ENCODE measurements at regions not wholly inside any gene's neighbourhood (a gene's known extent, or its start where the extent isn't known, plus 50 kb on each side); places are given as distances from the start of the nearest gene placed in this dataset.

DNA sequence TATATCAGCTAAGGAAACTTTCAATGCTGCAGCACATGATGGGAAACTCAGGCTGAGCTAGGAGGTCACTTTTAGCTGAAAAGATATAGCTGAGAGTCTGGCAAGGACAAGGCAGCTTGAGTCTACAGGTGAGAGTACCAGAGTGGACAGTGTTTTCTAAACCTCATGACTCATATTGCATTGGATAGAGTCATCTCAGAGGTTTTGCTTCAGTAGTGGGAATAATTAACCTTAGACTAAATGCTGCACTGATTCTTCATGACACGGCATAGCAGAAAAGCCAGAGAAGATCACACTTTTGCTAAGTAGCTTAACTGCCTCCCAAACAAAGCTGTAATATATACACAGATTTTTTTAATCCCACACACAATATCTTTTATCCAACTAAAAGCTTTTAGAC lies 865.0 kb upstream of the CDH2 start:
- TF ChIP-seq, protein P1, sequence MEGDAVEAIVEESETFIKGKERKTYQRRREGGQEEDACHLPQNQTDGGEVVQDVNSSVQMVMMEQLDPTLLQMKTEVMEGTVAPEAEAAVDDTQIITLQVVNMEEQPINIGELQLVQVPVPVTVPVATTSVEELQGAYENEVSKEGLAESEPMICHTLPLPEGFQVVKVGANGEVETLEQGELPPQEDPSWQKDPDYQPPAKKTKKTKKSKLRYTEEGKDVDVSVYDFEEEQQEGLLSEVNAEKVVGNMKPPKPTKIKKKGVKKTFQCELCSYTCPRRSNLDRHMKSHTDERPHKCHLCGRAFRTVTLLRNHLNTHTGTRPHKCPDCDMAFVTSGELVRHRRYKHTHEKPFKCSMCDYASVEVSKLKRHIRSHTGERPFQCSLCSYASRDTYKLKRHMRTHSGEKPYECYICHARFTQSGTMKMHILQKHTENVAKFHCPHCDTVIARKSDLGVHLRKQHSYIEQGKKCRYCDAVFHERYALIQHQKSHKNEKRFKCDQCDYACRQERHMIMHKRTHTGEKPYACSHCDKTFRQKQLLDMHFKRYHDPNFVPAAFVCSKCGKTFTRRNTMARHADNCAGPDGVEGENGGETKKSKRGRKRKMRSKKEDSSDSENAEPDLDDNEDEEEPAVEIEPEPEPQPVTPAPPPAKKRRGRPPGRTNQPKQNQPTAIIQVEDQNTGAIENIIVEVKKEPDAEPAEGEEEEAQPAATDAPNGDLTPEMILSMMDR (IDR thresholded peaks at IDR 0.05), result no peak
- no peak for TF ChIP-seq POLR2A (IDR thresholded peaks at IDR 0.05)
- no peak for DNase-seq
- Histone ChIP-seq H3K4me3 (replicated peaks in 1 of 3) (no peak overlapping the region), H3K4me1 (no peaks in the 10 kb centered on the region), H3K27ac (no peak overlapping the region), H3K27me3 (no peaks in the 10 kb centered on the region), H3K36me3 (no peaks in the 10 kb centered on the region), H3K9me3 (no peaks in the 10 kb centered on the region)
- WGBS, 2 donors, result 87 to 96% methylated on average over 1 of the region's 1 CpG
- intact Hi-C loops (cut with DNase I), result no loop called here

DNA sequence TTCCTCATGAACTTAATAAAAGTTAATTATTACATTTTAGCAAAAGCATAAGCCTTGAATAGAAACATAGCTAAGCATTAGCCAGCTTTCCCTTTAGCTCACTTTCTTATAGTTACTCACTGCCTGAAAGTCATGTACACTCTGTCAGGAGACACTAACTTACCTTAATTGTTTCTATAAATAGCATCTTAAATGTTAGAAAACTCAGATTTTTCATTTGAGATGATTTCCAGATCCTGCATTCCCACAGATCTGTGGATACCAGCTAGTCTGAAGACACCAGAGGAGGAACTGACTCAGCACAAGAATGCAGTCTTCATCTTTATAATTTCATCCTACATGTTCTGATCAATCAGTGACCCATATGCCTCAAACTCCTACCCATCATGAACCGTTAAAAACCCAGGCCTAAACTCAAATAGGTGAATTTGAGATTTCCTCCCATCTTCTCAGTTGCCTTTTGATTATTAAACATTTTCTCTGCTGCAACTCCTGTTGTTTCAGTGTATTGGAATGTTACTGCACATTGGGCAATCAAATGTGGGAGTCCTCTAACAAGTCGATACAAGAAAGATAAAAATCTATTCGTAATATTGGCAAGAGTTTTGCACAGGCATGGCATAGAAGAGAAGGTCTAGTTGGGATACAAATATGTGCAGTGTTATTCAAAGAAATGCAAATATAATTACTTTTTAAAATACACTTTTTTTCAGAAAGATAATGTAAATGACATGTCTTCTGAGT lies 857.4 kb upstream of the CDH2 start:
- intact Hi-C loops (cut with DNase I), result no loop called here
- H3K27ac ChIP-seq, result no peak overlapping the region

DNA sequence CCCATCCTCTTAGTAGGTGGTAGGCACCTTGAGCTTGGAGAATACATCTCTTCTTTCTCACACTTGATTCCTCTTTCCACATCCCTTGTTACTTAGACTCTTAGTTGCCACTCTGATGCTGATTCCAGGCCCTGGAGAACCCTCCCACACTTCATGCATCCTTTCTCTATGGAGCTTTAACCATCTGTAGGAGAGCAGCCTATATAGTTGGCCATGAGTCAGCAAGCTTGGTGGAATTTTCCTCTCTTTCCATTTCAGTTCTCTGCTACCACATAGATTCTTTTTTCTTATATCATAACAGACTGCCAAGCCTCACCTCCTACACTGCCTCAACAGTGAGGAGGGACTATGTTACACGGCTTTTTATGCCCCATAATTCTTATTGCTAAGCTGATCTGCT lies 851.6 kb upstream of the CDH2 start:
- intact Hi-C loops (cut with DNase I), result no loop called here
- WGBS, 2 donors, result 86 to 87% methylated on average over 1 of the region's 1 CpG

More for the DNA sequence above, 857.4 kb upstream of the CDH2 start:
- Histone ChIP-seq H3K4me3 (replicated peaks in 1 of 3) (no peak overlapping the region), H3K4me1 (no peaks in the 10 kb centered on the region), H3K36me3 (no peaks in the 10 kb centered on the region), H3K27me3 (no peaks in the 10 kb centered on the region), H3K9me3 (no peaks in the 10 kb centered on the region)
- DNase-seq, result no peak
- TF ChIP-seq, protein P1 (IDR thresholded peaks at IDR 0.05), result no peak
- TF ChIP-seq POLR2A (IDR thresholded peaks at IDR 0.05), result no peak
- WGBS, 2 donors, result 88% methylated on average over 3 of the region's 3 CpGs

DNA sequence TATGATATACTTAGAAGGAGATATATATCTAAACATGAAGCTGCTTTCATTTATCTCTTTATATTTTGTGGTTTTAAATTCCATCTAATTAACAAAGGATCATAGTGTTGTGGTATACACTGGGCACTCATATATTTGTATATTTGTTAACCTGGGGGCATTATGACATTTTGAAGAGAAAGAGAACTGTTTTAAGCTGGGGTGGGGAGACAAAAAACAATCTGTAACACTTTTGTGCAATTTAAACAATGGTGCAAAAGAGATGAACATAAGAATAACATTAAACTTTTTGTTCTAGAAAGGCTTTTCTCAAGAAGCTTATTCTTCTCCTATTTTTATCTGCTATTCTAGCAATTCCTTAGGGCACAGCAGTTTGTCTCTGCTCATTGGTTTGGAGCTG lies 842.0 kb upstream of the CDH2 start:
- H3K4me3 ChIP-seq (replicated peaks in 1 of 3), result no peak overlapping the region
- H3K4me1 ChIP-seq, result no peaks in the 10 kb centered on the region
- H3K9me3 ChIP-seq, result no peaks in the 10 kb centered on the region
- TF ChIP-seq, protein P1 (IDR thresholded peaks at IDR 0.05), result no peak
- TF ChIP-seq POLR2A (IDR thresholded peaks at IDR 0.05), result no peak
- H3K27ac ChIP-seq, result no peak overlapping the region
- intact Hi-C loops (cut with DNase I), result no loop called here
- no peak for DNase-seq
- no peaks in the 10 kb centered on the region for H3K27me3 ChIP-seq
- H3K36me3 ChIP-seq, result no peaks in the 10 kb centered on the region

More for the DNA sequence above, 851.6 kb upstream of the CDH2 start:
- no peaks in the 10 kb centered on the region for H3K4me1 ChIP-seq
- H3K36me3 ChIP-seq, result no peaks in the 10 kb centered on the region
- TF ChIP-seq, protein P1 (IDR thresholded peaks at IDR 0.05), result no peak
- TF ChIP-seq POLR2A (IDR thresholded peaks at IDR 0.05), result no peak
- no peak overlapping the region for H3K27ac ChIP-seq
- H3K4me3 ChIP-seq (replicated peaks in 1 of 3), result no peak overlapping the region
- no peak for DNase-seq
- H3K27me3 ChIP-seq, result no peaks in the 10 kb centered on the region
- H3K9me3 ChIP-seq, result no peaks in the 10 kb centered on the region

DNA sequence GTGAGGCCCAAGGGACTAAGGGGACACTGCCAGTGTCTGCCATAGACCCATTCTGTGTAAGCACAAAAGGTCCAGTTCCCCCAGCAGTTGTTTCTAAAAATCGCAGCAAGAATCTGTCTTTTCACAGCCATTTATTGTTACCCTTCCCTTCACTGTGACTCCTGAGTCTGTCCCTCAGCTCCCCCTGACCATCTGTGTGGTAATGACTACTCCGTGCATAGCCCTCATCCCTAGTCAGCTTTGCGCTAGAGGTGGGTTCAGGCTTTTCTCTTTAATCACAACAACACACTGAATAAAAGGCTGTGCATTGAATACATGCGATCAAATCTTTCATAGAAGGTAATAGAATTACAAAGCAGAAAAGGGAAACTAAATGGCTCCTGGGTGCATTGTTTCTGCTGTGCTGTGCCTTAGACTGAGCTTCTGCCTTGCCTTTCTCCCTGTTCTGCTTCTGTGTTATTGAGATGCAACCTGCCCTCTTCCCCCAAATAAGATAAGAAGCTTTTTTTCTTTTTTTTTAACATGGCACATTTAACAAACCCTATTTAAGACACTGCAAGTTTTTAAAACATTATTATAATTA lies 836.0 kb upstream of the CDH2 start:
- WGBS, 2 donors, result 94 to 96% methylated on average over 4 of the region's 4 CpGs
- intact Hi-C loops (cut with DNase I), result no loop called here
- Histone ChIP-seq H3K9me3 (no peaks in the 10 kb centered on the region), H3K4me1 (no peaks in the 10 kb centered on the region), H3K27ac (no peak overlapping the region), H3K4me3 (replicated peaks in 1 of 3) (no peak overlapping the region), H3K27me3 (no peaks in the 10 kb centered on the region), H3K36me3 (no peaks in the 10 kb centered on the region)
- no peak for DNase-seq
- TF ChIP-seq, protein P1 (IDR thresholded peaks at IDR 0.05), result no peak
